D721Med (cell line): ENCODE measurements at regions not wholly inside any gene's neighbourhood (a gene's known extent, or its start where the extent isn't known, plus 50 kb on each side); places are given as distances from the start of the nearest gene placed in this dataset.

Experiments used
- DNase-seq: peaks from one replicate; pipeline ENCODE4 v3.0.0; 2011; ENCODE audit warnings: low spot score; ENCODE audit not compliant: insufficient read length
- FAIRE-seq: peaks from 2 replicates; lab custom pipeline; 2011; peaks lifted over from hg19 to GRCh38; lab: Jason Lieb, UNC
- TF ChIP-seq, protein P1 (sequence below): IDR thresholded peaks from 2 replicates; pipeline ENCODE4 v1.5.1; 2012; ENCODE audit warnings: mild to moderate bottlenecking, control low read depth; ENCODE audit not compliant: insufficient read depth; ENCODE audit errors: missing control alignments

DNA sequence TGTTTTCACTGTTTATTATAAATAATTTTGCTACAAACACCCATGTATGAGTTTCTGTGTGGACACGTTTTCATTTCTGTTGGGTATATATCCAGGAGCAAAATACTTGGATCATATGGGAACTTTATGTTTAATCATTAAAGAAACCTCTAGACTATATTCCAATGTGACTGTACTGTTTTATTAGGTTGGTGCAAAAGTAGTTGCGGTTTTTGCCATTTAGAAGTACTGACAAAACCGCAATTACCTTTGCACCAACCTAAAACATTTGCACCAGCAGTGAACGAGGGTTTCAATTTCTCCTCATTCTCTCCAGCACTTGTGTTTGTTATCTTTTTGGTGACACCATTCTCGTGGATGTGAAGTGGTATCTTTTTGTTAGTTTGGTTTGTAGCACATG, 565.0 kb downstream of the TRIML1 start:
- no peak for FAIRE-seq
- TF ChIP-seq, protein P1, sequence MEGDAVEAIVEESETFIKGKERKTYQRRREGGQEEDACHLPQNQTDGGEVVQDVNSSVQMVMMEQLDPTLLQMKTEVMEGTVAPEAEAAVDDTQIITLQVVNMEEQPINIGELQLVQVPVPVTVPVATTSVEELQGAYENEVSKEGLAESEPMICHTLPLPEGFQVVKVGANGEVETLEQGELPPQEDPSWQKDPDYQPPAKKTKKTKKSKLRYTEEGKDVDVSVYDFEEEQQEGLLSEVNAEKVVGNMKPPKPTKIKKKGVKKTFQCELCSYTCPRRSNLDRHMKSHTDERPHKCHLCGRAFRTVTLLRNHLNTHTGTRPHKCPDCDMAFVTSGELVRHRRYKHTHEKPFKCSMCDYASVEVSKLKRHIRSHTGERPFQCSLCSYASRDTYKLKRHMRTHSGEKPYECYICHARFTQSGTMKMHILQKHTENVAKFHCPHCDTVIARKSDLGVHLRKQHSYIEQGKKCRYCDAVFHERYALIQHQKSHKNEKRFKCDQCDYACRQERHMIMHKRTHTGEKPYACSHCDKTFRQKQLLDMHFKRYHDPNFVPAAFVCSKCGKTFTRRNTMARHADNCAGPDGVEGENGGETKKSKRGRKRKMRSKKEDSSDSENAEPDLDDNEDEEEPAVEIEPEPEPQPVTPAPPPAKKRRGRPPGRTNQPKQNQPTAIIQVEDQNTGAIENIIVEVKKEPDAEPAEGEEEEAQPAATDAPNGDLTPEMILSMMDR, result no peak
- DNase-seq, result no peak

- DNase-seq (no peak), FAIRE-seq (no peak)
- TF ChIP-seq, protein P1, result no peak
Measured at GRCh38 chr4:188707036-188707435, 567.8 kb downstream of the TRIML1 start.

DNA sequence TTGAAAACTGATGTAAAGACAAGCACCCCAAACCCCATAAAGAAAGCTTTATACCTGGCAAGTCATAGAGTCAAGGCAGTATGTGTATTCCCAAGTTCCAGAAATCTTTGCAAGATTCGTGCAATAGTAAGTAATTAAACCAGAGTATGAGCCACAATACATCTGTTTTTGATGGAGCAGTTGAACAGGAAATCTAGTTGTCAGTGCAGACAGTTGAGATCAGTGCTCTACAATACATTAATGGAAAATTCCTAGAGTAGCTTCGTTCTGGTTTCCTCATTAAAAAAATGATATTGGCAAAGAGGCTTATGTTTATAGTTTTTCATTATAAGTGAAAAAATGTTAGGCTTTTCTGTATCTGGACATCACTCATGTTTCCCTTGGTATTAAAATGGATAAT, 575.3 kb downstream of the TRIML1 start:
- DNase-seq (no peak), FAIRE-seq (no peak)
- TF ChIP-seq, protein P1, result no peak

GRCh38 chr4:188714907-188715306, 575.7 kb downstream of the TRIML1 start:
- no peak for FAIRE-seq
- TF ChIP-seq, protein P1, result no peak
- no peak for DNase-seq

- no peak for DNase-seq
- no peak for FAIRE-seq
Measured at GRCh38 chr4:188717661-188718060, 578.4 kb downstream of the TRIML1 start.

DNA sequence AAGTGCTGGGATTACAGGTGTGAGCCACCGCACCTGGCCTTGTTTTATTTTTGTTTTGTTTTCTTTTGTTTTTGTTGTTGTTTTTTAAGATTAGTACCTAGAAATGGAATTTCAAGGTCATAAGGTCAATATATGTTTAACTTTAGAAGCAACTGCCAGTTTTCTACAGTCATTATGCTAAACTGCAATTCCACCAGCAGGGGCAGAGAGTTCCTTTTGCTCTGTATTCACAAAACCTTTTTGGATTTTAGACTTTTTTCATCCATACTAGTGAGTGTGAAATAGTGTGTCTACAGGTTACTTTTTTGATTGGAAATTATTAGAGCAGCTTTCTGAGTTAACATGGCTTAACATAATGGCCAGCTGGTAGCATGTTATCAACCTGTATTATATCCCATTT, 580.6 kb downstream of the TRIML1 start:
- DNase-seq (no peak), FAIRE-seq (no peak)
- TF ChIP-seq, protein P1, result no peak

More at GRCh38 chr4:188717661-188718060, 578.4 kb downstream of the TRIML1 start:
- TF ChIP-seq, protein P1, result no peak

- TF ChIP-seq, protein P1, result no peak
- DNase-seq (no peak), FAIRE-seq (no peak)
Measured at GRCh38 chr4:188722911-188723310, 583.7 kb downstream of the TRIML1 start.
